H9 (cell line): ENCODE measurements at regions not wholly inside any gene's neighbourhood (a gene's known extent, or its start where the extent isn't known, plus 50 kb on each side); places are given as distances from the start of the nearest gene placed in this dataset.

ENCODE experiments used
- DNase-seq: peaks from one replicate; pipeline ENCODE4 v3.0.0-alpha.2; 2017
- H2AFZ ChIP-seq: one replicate; pipeline ENCODE4 v1.6.1; 2013; ENCODE audit warnings: mild to moderate bottlenecking, low read length, control low read depth, moderate library complexity
- H2AK5ac ChIP-seq: 2 replicates; pipeline ENCODE4 v1.6.1; 2013; ENCODE audit warnings: low read length, control low read depth, mixed read lengths; ENCODE audit not compliant: insufficient read length
- H2BK120ac ChIP-seq: one replicate; pipeline ENCODE4 v1.6.1; 2013; ENCODE audit warnings: low read depth, mild to moderate bottlenecking, low read length, control low read depth, inconsistent platforms; ENCODE audit not compliant: poor library complexity, severe bottlenecking
- H2BK12ac ChIP-seq: 2 replicates; pipeline ENCODE4 v1.6.1; 2013; ENCODE audit warnings: low read length, control low read depth, mixed read lengths, low read depth; ENCODE audit not compliant: insufficient read length
- H2BK15ac ChIP-seq: 2 replicates; pipeline ENCODE4 v1.6.1; 2013; ENCODE audit warnings: low read depth, low read length, control low read depth
- H2BK20ac ChIP-seq: one replicate; pipeline ENCODE4 v1.6.1; 2013; ENCODE audit warnings: low read depth, mild to moderate bottlenecking, low read length, control low read depth, inconsistent platforms; ENCODE audit not compliant: poor library complexity, severe bottlenecking
- H2BK5ac ChIP-seq: 2 replicates; pipeline ENCODE4 v1.6.1; 2013; ENCODE audit warnings: low read length, control low read depth, mixed read lengths; ENCODE audit not compliant: insufficient read length
- H3K14ac ChIP-seq: 2 replicates; pipeline ENCODE4 v1.6.1; 2013; ENCODE audit warnings: low read length, control low read depth; ENCODE audit not compliant: insufficient read depth
- H3K18ac ChIP-seq: 2 replicates; pipeline ENCODE4 v1.6.1; 2013; ENCODE audit warnings: low read depth, mild to moderate bottlenecking, mixed read lengths, low read length, control low read depth; ENCODE audit not compliant: insufficient read length
- H3K23ac ChIP-seq: 2 replicates; pipeline ENCODE4 v1.6.1; 2013; ENCODE audit warnings: low read length, control low read depth, mixed read lengths, low read depth; ENCODE audit not compliant: insufficient read length
- H3K23me2 ChIP-seq: 2 replicates; pipeline ENCODE4 v1.6.1; 2013; ENCODE audit warnings: low read depth, mild to moderate bottlenecking, mixed read lengths, low read length, control low read depth; ENCODE audit not compliant: insufficient read length, poor library complexity, severe bottlenecking
- H3K27ac ChIP-seq: 2 replicates; pipeline ENCODE4 v1.5.1; 2013; ENCODE audit warnings: low read length, control low read depth, mixed read lengths, low read depth; ENCODE audit not compliant: insufficient read length
- H3K27me3 ChIP-seq: 2 replicates; pipeline ENCODE4 v1.6.1; 2013; ENCODE audit warnings: low read length, control low read depth, inconsistent platforms; ENCODE audit not compliant: insufficient read depth
- H3K4ac ChIP-seq: 2 replicates; pipeline ENCODE4 v1.6.1; 2013; ENCODE audit warnings: low read depth, mild to moderate bottlenecking, control low read depth, inconsistent platforms, low read length, moderate library complexity
- H3K4me1 ChIP-seq: 2 replicates; pipeline ENCODE4 v1.6.1; 2013; ENCODE audit warnings: low read length, control low read depth, inconsistent platforms; ENCODE audit not compliant: insufficient read depth
- H3K4me2 ChIP-seq: 2 replicates; pipeline ENCODE4 v1.6.1; 2013; ENCODE audit warnings: low read length, control low read depth, mixed read lengths; ENCODE audit not compliant: insufficient read length, insufficient read depth
- H3K56ac ChIP-seq: 2 replicates; pipeline ENCODE4 v1.6.1; 2013; ENCODE audit warnings: low read depth, mild to moderate bottlenecking, mixed read lengths, low read length, control low read depth; ENCODE audit not compliant: insufficient read length
- H3K79me1 ChIP-seq: 2 replicates; pipeline ENCODE4 v1.6.1; 2013; ENCODE audit warnings: low read depth, mild to moderate bottlenecking, moderate library complexity, low read length, control low read depth, inconsistent platforms; ENCODE audit not compliant: insufficient read depth, poor library complexity, severe bottlenecking
- H3K79me2 ChIP-seq: 2 replicates; pipeline ENCODE4 v1.6.1; 2013; ENCODE audit warnings: low read length, control low read depth, inconsistent platforms; ENCODE audit not compliant: insufficient read depth
- H3K9ac ChIP-seq: 2 replicates; pipeline ENCODE4 v1.6.1; 2013; ENCODE audit warnings: low read length, control low read depth, mixed read lengths; ENCODE audit not compliant: insufficient read length; ENCODE audit errors: extremely low read depth
- H3K9me3 ChIP-seq: one replicate; pipeline ENCODE4 v1.6.1; 2013; ENCODE audit warnings: low read depth, low read length, inconsistent platforms; ENCODE audit not compliant: control insufficient read depth
- H3T11ph ChIP-seq: one replicate; pipeline ENCODE4 v1.6.1; 2013; ENCODE audit warnings: mild to moderate bottlenecking, low read length, control low read depth, inconsistent platforms
- H4K20me1 ChIP-seq: one replicate; pipeline ENCODE4 v1.6.1; 2013; ENCODE audit not compliant: control insufficient read depth, insufficient read length, insufficient read depth
- H4K5ac ChIP-seq: 2 replicates; pipeline ENCODE4 v1.6.1; 2013; ENCODE audit warnings: low read depth, mild to moderate bottlenecking, mixed read lengths, low read length, control low read depth; ENCODE audit not compliant: insufficient read length
- H4K8ac ChIP-seq: replicated peaks from 2 replicates; pipeline ENCODE4 v1.6.1; 2013; ENCODE audit warnings: low read length, control low read depth, mixed read lengths, low read depth; ENCODE audit not compliant: insufficient read length
- H4K91ac ChIP-seq: 2 replicates; pipeline ENCODE4 v1.6.1; 2013; ENCODE audit warnings: low read depth, mild to moderate bottlenecking, moderate library complexity, mixed read lengths, low read length, control low read depth; ENCODE audit not compliant: insufficient read length
- H3K27ac Mint-ChIP-seq, 3 experiments: 2 replicates in 2 of 3; 3 replicates in 1 of 3; pipeline ENCODE4 v1.8.0; 2020 to 2021; ENCODE audit warnings: mixed read lengths in 3 of 3, mild to moderate bottlenecking in 1 of 3, moderate library complexity in 1 of 3
- H3K27me3 Mint-ChIP-seq: 2 replicates; pipeline ENCODE4 v1.8.0; 2021; ENCODE audit warnings: low read depth, mild to moderate bottlenecking, moderate library complexity, mixed read lengths
- H3K36me3 Mint-ChIP-seq, 3 experiments: 2 replicates in 2 of 3; 3 replicates in 1 of 3; pipeline ENCODE4 v1.8.0; 2020 to 2021; ENCODE audit warnings: low read depth in 3 of 3, mixed read lengths in 3 of 3; ENCODE audit not compliant: insufficient read depth in 1 of 3
- H3K4me1 Mint-ChIP-seq, 2 experiments: 2 replicates each; pipeline ENCODE4 v1.8.0; 2020; ENCODE audit warnings: mixed read lengths in 2 of 2
- H3K4me3 Mint-ChIP-seq, 2 experiments: 2 replicates in 1 of 2; 3 replicates in 1 of 2; pipeline ENCODE4 v1.8.0; 2020 to 2021; ENCODE audit warnings: mild to moderate bottlenecking in 2 of 2, mixed read lengths in 2 of 2, moderate library complexity in 1 of 2
- H3K9me3 Mint-ChIP-seq, 2 experiments: 2 replicates in 1 of 2; 3 replicates in 1 of 2; pipeline ENCODE4 v1.8.0; 2020; ENCODE audit warnings: mild to moderate bottlenecking in 2 of 2, mixed read lengths in 2 of 2, moderate library complexity in 1 of 2
- CTCF ChIP-seq: fragments of 200-600 bp; sonication (generic); conservative IDR thresholded peaks from 3 replicates; pipeline ENCODE4 v1.8.0; 2021; ENCODE audit warnings: antibody characterized with exemption, mild to moderate bottlenecking

GRCh38 chr12:58286353-58286752 lies 345.0 kb downstream of the ATP23 start:
- Histone ChIP-seq H3K14ac (no peak overlapping the region), H3K23me2 (no peaks in the 10 kb centered on the region), H2BK120ac (no peak overlapping the region), H3K4ac (no peak overlapping the region), H3K79me2 (no peaks in the 10 kb centered on the region), H2AK5ac (no peak overlapping the region), H3K23ac (no peak overlapping the region), H3K27me3 (no peaks in the 10 kb centered on the region), H3K18ac (no peak overlapping the region), H3K4me1 (no peaks in the 10 kb centered on the region; the same call in 1 of the 2 replicates), H2BK12ac (no peak overlapping the region), H2BK20ac (no peak overlapping the region), H2BK15ac (no peak overlapping the region), H4K20me1 (no peaks in the 10 kb centered on the region), H4K8ac (no peak overlapping the region), H2AFZ (no peak overlapping the region), H3T11ph (no peak overlapping the region), H3K27ac (no peak overlapping the region), H2BK5ac (no peak overlapping the region), H3K4me2 (no peak overlapping the region), H3K79me1 (no peaks in the 10 kb centered on the region), H3K9me3 (no peaks in the 10 kb centered on the region), H4K91ac (no peak overlapping the region), H4K5ac (no peak overlapping the region), H3K56ac (no peak overlapping the region), H3K9ac (no peak overlapping the region)
- Mint-ChIP-seq H3K4me3 (no peak overlapping the region), H3K4me1 (peaks cover 15 to 22% of the 10 kb centered on the region in 2 experiments), H3K36me3 (peaks cover 0 to 12% (median 2%) of the 10 kb centered on the region in 3 experiments; a peak in 3 of 7 replicates), H3K9me3 (peaks cover 7 to 9% of the 10 kb centered on the region in 2 experiments; a peak in 3 of 5 replicates), H3K27ac (no peak overlapping the region), H3K27me3 (peaks cover 1% of the 10 kb centered on the region; the same call in 1 of the 2 replicates)
- TF ChIP-seq CTCF: no peak
- no peak for DNase-seq
